DOHH2 (cell line): ENCODE measurements at regions not wholly inside any gene's neighbourhood (a gene's known extent, or its start where the extent isn't known, plus 50 kb on each side); places are given as distances from the start of the nearest gene placed in this dataset.
"Not testable (repeated sequence)": the region's sequence is repeated elsewhere in the genome, so short reads cannot be mapped to it uniquely, and the experiment has no call there.

Experiments used
- H3F3A ChIP-seq: fragments of 200-600 bp; sonication (generic), shearing (Covaris generic); 2 replicates; pipeline ENCODE4 v1.6.0; 2016; ENCODE audit warnings: antibody characterized with exemption, mild to moderate bottlenecking; ENCODE audit not compliant: control insufficient read depth, insufficient read depth
- H3K27ac ChIP-seq: fragments of 200-600 bp; sonication (generic); 2 replicates; pipeline ENCODE4 v1.5.1; 2014; ENCODE audit warnings: low read depth, mild to moderate bottlenecking, low read length, moderate library complexity
- H3K27me3 ChIP-seq: fragments of 200-600 bp; sonication (generic); 2 replicates; pipeline ENCODE4 v1.6.1; 2014; ENCODE audit warnings: mild to moderate bottlenecking, low read length, mixed read lengths; ENCODE audit not compliant: control insufficient read depth
- H3K36me3 ChIP-seq: fragments of 200-600 bp; sonication (generic); 2 replicates; pipeline ENCODE4 v1.6.1; 2014; ENCODE audit warnings: mild to moderate bottlenecking, low read length, moderate library complexity, mixed read lengths; ENCODE audit not compliant: control insufficient read depth
- H3K4me1 ChIP-seq: fragments of 200-600 bp; sonication (generic); 2 replicates; pipeline ENCODE4 v1.6.1; 2014; ENCODE audit warnings: mild to moderate bottlenecking, low read length, mixed read lengths; ENCODE audit not compliant: control insufficient read depth
- H3K4me2 ChIP-seq: fragments of 200-600 bp; sonication (generic); 2 replicates; pipeline ENCODE4 v1.6.0; 2014; ENCODE audit warnings: mild to moderate bottlenecking, low read length, moderate library complexity
- H3K4me3 ChIP-seq: fragments of 200-600 bp; sonication (generic); 2 replicates; pipeline ENCODE4 v1.5.1; 2014; ENCODE audit warnings: mild to moderate bottlenecking, low read length, mixed read lengths
- H3K79me2 ChIP-seq: fragments of 200-600 bp; sonication (generic); 2 replicates; pipeline ENCODE4 v1.6.1; 2014; ENCODE audit warnings: mild to moderate bottlenecking, low read length, mixed read lengths; ENCODE audit not compliant: control insufficient read depth
- H3K9me2 ChIP-seq: fragments of 200-600 bp; sonication (generic); replicated peaks from 2 replicates; pipeline ENCODE4 v1.6.1; 2014; ENCODE audit warnings: mild to moderate bottlenecking, low read length, mixed read lengths; ENCODE audit not compliant: control insufficient read depth
- H3K9me3 ChIP-seq: fragments of 200-600 bp; sonication (generic); 2 replicates; pipeline ENCODE4 v1.6.1; 2014; ENCODE audit warnings: antibody characterized with exemption, low read length, mixed read lengths; ENCODE audit not compliant: control insufficient read depth, insufficient read depth
- H4K20me1 ChIP-seq: fragments of 200-600 bp; sonication (generic); 2 replicates; pipeline ENCODE4 v1.6.0; 2014; ENCODE audit warnings: low read depth, mild to moderate bottlenecking, antibody characterized with exemption, low read length, moderate library complexity; ENCODE audit not compliant: control insufficient read depth, insufficient read depth
- EZH2phosphoT487 ChIP-seq: fragments of 200-600 bp; sonication (generic); IDR thresholded peaks from 2 replicates; pipeline ENCODE4 v1.6.1; 2017; ENCODE audit warnings: borderline replicate concordance, mild to moderate bottlenecking, antibody characterized with exemption, low read length, moderate library complexity, mixed read lengths
- TF ChIP-seq, protein P1 (sequence below): fragments of 200-600 bp; sonication (generic); IDR thresholded peaks from one replicate; pipeline ENCODE4 v1.5.1; 2014; ENCODE audit warnings: antibody characterized with exemption, mild to moderate bottlenecking, low read depth, low read length; ENCODE audit not compliant: poor library complexity, severe bottlenecking

- H3K79me2 ChIP-seq, result no peaks in the 10 kb centered on the region
- H3K4me3 ChIP-seq, result no peak overlapping the region
- H3F3A ChIP-seq, result no peaks in the 10 kb centered on the region
- no peaks in the 10 kb centered on the region for H3K36me3 ChIP-seq
- no peaks in the 10 kb centered on the region for H3K9me3 ChIP-seq
- H3K4me1 ChIP-seq, result no peaks in the 10 kb centered on the region
- H3K27me3 ChIP-seq, result no peaks in the 10 kb centered on the region
- no peak overlapping the region for H3K4me2 ChIP-seq
- TF ChIP-seq, protein P1, sequence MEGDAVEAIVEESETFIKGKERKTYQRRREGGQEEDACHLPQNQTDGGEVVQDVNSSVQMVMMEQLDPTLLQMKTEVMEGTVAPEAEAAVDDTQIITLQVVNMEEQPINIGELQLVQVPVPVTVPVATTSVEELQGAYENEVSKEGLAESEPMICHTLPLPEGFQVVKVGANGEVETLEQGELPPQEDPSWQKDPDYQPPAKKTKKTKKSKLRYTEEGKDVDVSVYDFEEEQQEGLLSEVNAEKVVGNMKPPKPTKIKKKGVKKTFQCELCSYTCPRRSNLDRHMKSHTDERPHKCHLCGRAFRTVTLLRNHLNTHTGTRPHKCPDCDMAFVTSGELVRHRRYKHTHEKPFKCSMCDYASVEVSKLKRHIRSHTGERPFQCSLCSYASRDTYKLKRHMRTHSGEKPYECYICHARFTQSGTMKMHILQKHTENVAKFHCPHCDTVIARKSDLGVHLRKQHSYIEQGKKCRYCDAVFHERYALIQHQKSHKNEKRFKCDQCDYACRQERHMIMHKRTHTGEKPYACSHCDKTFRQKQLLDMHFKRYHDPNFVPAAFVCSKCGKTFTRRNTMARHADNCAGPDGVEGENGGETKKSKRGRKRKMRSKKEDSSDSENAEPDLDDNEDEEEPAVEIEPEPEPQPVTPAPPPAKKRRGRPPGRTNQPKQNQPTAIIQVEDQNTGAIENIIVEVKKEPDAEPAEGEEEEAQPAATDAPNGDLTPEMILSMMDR, result no peak
- no peak for TF ChIP-seq EZH2phosphoT487
- no peak overlapping the region for H3K27ac ChIP-seq
- no peaks in the 10 kb centered on the region for H4K20me1 ChIP-seq
- H3K9me2 ChIP-seq, result no peaks in the 10 kb centered on the region
These were observed 535.0 kb downstream of the RFPL4B start for GRCh38 chr6:112881828-112882780.

DNA sequence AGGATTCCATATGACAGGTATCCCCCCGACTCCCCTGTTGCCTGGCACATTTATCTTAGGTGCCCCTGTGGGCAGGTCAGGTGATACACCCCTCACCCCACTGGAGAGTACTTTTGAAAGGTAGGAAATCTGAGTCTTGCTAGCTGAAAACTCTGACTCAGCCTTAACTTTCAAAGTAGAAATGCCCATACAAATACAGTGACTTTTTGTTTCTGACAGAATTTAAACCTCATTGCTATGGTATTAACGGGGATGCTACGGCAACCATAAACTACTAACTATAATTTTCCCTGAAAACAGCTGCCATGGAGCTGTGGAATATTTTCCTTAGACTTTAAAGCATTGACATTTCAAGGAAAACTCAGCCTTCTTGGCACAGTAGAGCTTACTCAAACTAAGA is 536.0 kb downstream of the RFPL4B start:
- Histone ChIP-seq H3K9me2 (no peaks in the 10 kb centered on the region), H3K9me3 (no peaks in the 10 kb centered on the region), H3K36me3 (no peaks in the 10 kb centered on the region), H3K4me1 (no peaks in the 10 kb centered on the region), H3K27me3 (no peaks in the 10 kb centered on the region), H3K79me2 (no peaks in the 10 kb centered on the region), H3K4me2 (no peak overlapping the region), H4K20me1 (no peaks in the 10 kb centered on the region), H3F3A (no peaks in the 10 kb centered on the region), H3K27ac (no peak overlapping the region), H3K4me3 (no peak overlapping the region)
- TF ChIP-seq, protein P1, result no peak
- TF ChIP-seq EZH2phosphoT487, result no peak

GRCh38 chr6:112886415-112886814 is 539.3 kb downstream of the RFPL4B start:
- TF ChIP-seq, protein P1, result no peak
- no peak for TF ChIP-seq EZH2phosphoT487
- Histone ChIP-seq H3K4me1 (no peaks in the 10 kb centered on the region), H3K9me3 (no peaks in the 10 kb centered on the region)

DNA sequence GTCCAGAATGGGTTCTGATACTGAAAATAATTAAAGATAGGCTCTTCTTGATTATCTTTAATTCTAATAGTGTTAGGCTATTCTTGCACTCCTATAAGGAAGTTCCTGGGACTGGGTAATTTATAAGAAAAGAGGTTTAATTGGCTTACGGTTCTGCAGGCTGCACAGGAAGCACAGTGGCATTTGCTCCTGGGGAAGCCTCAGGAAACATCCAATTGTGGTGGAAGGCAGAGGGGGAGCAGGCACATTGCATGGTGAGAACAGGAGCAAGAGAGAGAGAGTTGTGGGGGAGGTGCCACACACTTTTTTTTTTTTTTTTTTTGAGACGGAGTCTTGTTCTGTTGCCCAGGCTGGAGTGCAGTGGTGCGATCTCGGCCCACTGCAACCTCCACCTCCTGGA is 540.3 kb downstream of the RFPL4B start:
- H3K4me1 ChIP-seq, H4K20me1 ChIP-seq, H3K4me3 ChIP-seq, H3K9me2 ChIP-seq, H3K4me2 ChIP-seq, H3K9me3 ChIP-seq, H3K36me3 ChIP-seq, H3K79me2 ChIP-seq, H3F3A ChIP-seq, H3K27ac ChIP-seq, H3K27me3 ChIP-seq: not testable (repeated sequence)

More at GRCh38 chr6:112886415-112886814, 539.3 kb downstream of the RFPL4B start:
- Histone ChIP-seq H3K4me3 (no peak overlapping the region), H3K4me2 (no peak overlapping the region), H3K27ac (no peak overlapping the region), H3K79me2 (no peaks in the 10 kb centered on the region), H3F3A (no peaks in the 10 kb centered on the region), H3K27me3 (no peaks in the 10 kb centered on the region), H3K9me2 (no peaks in the 10 kb centered on the region), H3K36me3 (no peaks in the 10 kb centered on the region), H4K20me1 (no peaks in the 10 kb centered on the region)
